ENCODE measurements at regions not wholly inside any gene's neighbourhood (a gene's known extent, or its start where the extent isn't known, plus 50 kb on each side); places are given as distances from the start of the nearest gene placed in this dataset.

DNA sequence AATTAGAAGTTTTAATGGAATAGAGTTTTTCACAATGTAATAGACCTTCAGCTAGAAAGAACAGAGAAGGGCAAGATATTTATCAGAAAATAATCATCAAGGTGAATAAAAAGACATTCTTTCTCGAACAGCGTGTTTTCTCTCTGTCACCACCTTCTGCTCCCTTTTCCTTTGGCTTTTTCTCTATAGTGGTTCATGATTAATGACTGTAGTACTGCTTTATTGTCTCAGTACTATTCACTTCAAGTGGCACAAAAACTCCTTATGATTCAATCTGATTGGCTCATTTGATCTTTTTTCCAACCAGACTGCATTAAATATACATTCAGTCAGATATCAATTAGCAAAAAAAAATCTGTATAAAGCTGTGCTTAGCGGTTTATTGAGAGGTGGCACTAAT, 516.0 kb downstream of the OTOL1 start:
- intact Hi-C loops (cut with DNase I), result no loop called here
- Histone ChIP-seq H3K36me3 (no peaks in the 10 kb centered on the region), H3K9me3 (no peaks in the 10 kb centered on the region), H3K4me3 (no peak overlapping the region), H3K27ac (no peak overlapping the region), H3K4me1 (no peaks in the 10 kb centered on the region), H3K27me3 (no peaks in the 10 kb centered on the region)
- TF ChIP-seq, protein P1, sequence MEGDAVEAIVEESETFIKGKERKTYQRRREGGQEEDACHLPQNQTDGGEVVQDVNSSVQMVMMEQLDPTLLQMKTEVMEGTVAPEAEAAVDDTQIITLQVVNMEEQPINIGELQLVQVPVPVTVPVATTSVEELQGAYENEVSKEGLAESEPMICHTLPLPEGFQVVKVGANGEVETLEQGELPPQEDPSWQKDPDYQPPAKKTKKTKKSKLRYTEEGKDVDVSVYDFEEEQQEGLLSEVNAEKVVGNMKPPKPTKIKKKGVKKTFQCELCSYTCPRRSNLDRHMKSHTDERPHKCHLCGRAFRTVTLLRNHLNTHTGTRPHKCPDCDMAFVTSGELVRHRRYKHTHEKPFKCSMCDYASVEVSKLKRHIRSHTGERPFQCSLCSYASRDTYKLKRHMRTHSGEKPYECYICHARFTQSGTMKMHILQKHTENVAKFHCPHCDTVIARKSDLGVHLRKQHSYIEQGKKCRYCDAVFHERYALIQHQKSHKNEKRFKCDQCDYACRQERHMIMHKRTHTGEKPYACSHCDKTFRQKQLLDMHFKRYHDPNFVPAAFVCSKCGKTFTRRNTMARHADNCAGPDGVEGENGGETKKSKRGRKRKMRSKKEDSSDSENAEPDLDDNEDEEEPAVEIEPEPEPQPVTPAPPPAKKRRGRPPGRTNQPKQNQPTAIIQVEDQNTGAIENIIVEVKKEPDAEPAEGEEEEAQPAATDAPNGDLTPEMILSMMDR (IDR thresholded peaks at IDR 0.05), result no peak
- DNase-seq (ENCODE audit: low spot score in 2 of 2), result no peak

- H3K4me1 ChIP-seq, result no peaks in the 10 kb centered on the region
- TF ChIP-seq, protein P1 (IDR thresholded peaks at IDR 0.05), result no peak
- intact Hi-C loops (cut with DNase I), result no loop called here
Observed at GRCh38 chr3:162014284-162014683, 517.7 kb downstream of the OTOL1 start.

DNA sequence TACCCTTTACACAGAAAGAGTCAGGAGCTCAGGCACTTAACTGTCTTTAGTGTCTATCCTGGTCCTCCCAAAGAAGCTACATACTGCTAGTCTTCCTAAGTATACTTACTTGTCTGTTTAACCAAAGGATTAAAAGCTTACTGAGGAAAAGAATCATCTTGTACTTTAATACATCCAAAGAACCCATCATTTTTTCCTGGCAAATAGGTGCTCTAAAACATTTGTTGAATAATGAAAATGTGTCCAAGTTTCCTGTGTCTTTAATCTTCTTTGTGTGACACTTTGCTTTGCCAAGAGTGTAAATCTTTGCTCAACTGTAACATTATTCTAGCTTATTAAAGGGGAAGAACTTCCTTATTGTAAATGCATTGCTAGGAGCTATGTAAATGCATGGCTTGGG, 519.2 kb downstream of the OTOL1 start:
- Histone ChIP-seq H3K27me3 (no peaks in the 10 kb centered on the region), H3K4me1 (no peaks in the 10 kb centered on the region), H3K4me3 (no peak overlapping the region), H3K27ac (no peak overlapping the region), H3K36me3 (no peaks in the 10 kb centered on the region), H3K9me3 (no peaks in the 10 kb centered on the region)
- TF ChIP-seq, protein P1 (IDR thresholded peaks at IDR 0.05), result no peak
- intact Hi-C loops (cut with DNase I), result no loop called here
- DNase-seq (ENCODE audit: low spot score in 2 of 2), result no peak

More at GRCh38 chr3:162014284-162014683, 517.7 kb downstream of the OTOL1 start:
- no peak overlapping the region for H3K4me3 ChIP-seq
- H3K27me3 ChIP-seq, result no peaks in the 10 kb centered on the region
- DNase-seq (ENCODE audit: low spot score in 2 of 2), result no peak
- H3K27ac ChIP-seq, result no peak overlapping the region
- no peaks in the 10 kb centered on the region for H3K36me3 ChIP-seq
- H3K9me3 ChIP-seq, result no peaks in the 10 kb centered on the region

GRCh38 chr3:162019817-162020216, 523.2 kb downstream of the OTOL1 start:
- no peaks in the 10 kb centered on the region for H3K9me3 ChIP-seq
- no peaks in the 10 kb centered on the region for H3K36me3 ChIP-seq
- H3K4me1 ChIP-seq, result no peaks in the 10 kb centered on the region
- TF ChIP-seq, protein P1 (IDR thresholded peaks at IDR 0.05), result no peak
- no peaks in the 10 kb centered on the region for H3K27me3 ChIP-seq
- H3K27ac ChIP-seq, result no peak overlapping the region
- H3K4me3 ChIP-seq, result no peak overlapping the region
- intact Hi-C loops (cut with DNase I), result no loop called here
- DNase-seq (ENCODE audit: low spot score in 2 of 2), result no peak

DNA sequence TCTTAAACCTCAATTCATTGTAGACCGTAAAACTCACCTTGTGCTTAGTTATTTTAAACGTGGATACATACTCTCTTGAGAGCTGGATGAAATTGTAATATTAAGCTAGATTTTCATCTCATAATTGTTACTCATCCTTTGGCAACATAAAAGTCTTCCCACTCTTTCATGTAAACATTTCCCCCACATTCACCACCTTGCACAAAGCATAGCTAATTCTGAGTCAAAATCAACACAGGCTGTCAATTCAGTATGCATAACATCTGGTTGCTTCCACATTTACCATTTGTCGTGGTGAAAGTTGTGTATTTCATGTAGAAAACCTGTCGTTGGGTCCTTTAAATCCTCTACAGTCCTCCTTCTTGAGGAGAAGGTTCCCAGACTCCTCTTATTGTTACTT, 524.6 kb downstream of the OTOL1 start:
- DNase-seq (ENCODE audit: low spot score in 2 of 2), result no peak
- Histone ChIP-seq H3K27me3 (no peaks in the 10 kb centered on the region), H3K9me3 (no peaks in the 10 kb centered on the region), H3K4me1 (no peaks in the 10 kb centered on the region), H3K27ac (no peak overlapping the region), H3K36me3 (no peaks in the 10 kb centered on the region), H3K4me3 (no peak overlapping the region)
- intact Hi-C loops (cut with DNase I), result no loop called here
- TF ChIP-seq, protein P1 (IDR thresholded peaks at IDR 0.05), result no peak

DNA sequence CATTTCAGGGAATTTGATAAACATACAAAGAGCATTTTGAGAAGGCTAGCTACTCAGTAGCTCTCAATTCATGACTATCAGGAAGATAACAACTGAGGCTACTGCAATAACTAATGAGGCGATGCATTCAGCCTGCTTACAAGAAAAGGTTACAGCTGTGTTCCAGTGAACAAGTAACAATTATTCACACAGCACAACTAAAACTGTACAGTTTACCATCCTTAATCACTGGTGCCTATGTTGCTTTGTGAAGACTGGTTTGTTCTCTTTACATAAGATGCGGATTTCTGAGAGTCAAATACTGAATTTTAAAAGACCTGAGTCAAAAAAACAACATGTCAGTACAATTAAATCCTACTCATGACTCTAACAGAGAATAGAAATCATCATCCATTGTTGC, 526.3 kb downstream of the OTOL1 start:
- Histone ChIP-seq H3K27me3 (no peaks in the 10 kb centered on the region), H3K4me1 (no peaks in the 10 kb centered on the region), H3K36me3 (no peaks in the 10 kb centered on the region), H3K27ac (no peak overlapping the region), H3K9me3 (no peaks in the 10 kb centered on the region), H3K4me3 (no peak overlapping the region)
- TF ChIP-seq, protein P1 (IDR thresholded peaks at IDR 0.05), result no peak
- no peak for DNase-seq (ENCODE audit: low spot score in 2 of 2)
- intact Hi-C loops (cut with DNase I), result no loop called here
